HCT116 (cell line): ENCODE measurements at regions not wholly inside any gene's neighbourhood (a gene's known extent, or its start where the extent isn't known, plus 50 kb on each side); places are given as distances from the start of the nearest gene placed in this dataset.

Source experiments
- ATAC-seq: fragments of 200-7000 bp; cut with Tn5 transposase; 2 replicates; pipeline ENCODE4 v1.9.1; 2020; ENCODE audit warnings: mild to moderate bottlenecking, moderate library complexity
- BruUV-seq: library from RNA; stranded (reverse); fragments of 400-500 nt; replicated peaks from 2 replicates; lab custom pipeline; 2021; lab: Mats Ljungman, UMichigan
- CTCF ChIA-PET: fragments of 300-600 bp; sonication (Branson Sonifier 250); formaldehyde crosslinking; loops from one replicate; lab custom pipeline; 2021; ENCODE audit warnings: antibody characterized with exemption; lab: Charles Lee
- POLR2A ChIA-PET: fragments of 300-600, 350-600 bp; sonication (Branson Sonifier 250); formaldehyde crosslinking; loops from one replicate; lab custom pipeline; 2021; ENCODE audit warnings: antibody characterized with exemption; lab: Charles Lee
- RAD21 ChIA-PET, 2 experiments: fragments of 300-600 bp; sonication (Branson Sonifier 250); formaldehyde crosslinking; loops; one replicate each; lab custom pipeline; 2023; ENCODE audit warnings: low total read pairs in 2 of 2; ENCODE audit not compliant: uncharacterized antibody in 2 of 2, unreplicated experiment in 2 of 2, low non-redundant PET in 1 of 2; lab: Charles Lee
- DNase-seq: peaks from one replicate; pipeline ENCODE4 v3.0.0-alpha.2; 2010; ENCODE audit warnings: low read depth, low spot score
- H2AFZ ChIP-seq: fragments of 200-600 bp; shearing (Covaris generic), sonication (generic); 2 replicates; pipeline ENCODE4 v1.6.1; 2017; ENCODE audit warnings: low read depth, mixed run types, mixed read lengths, antibody characterized with exemption, low read length; ENCODE audit not compliant: poor library complexity, severe bottlenecking
- H3K27ac ChIP-seq: 2 replicates; pipeline ENCODE4 v1.5.1; 2012; ENCODE audit warnings: low read depth, low read length
- H3K27me3 ChIP-seq: fragments of 200-600 bp; sonication (generic); 2 replicates; pipeline ENCODE4 v1.6.1; 2016; ENCODE audit warnings: mixed run types, low read length, mixed read lengths; ENCODE audit not compliant: insufficient read depth
- H3K36me3 ChIP-seq, 2 experiments: fragments of 200-500 bp in 1 of 2; fragments of 200-600 bp in 1 of 2; sonication (Bioruptor generic) in 1 of 2; sonication (generic) in 1 of 2; 2 replicates each; pipeline versions ENCODE4 v1.5.1 to v1.6.1; 2014 to 2016; ENCODE audit warnings: low read length in 2 of 2, inconsistent platforms in 1 of 2, mixed read lengths in 1 of 2, mixed run types in 1 of 2; ENCODE audit not compliant: insufficient read depth in 2 of 2, control insufficient read depth in 1 of 2
- H3K4me1 ChIP-seq, 2 experiments: fragments of 200-600 bp in 1 of 2; sonication (generic) in 1 of 2; 2 replicates each; pipeline versions ENCODE4 v1.5.1 to v1.6.1; 2012 to 2017; ENCODE audit warnings: low read length in 2 of 2, inconsistent platforms in 1 of 2, mild to moderate bottlenecking in 1 of 2, mixed read lengths in 1 of 2, mixed run types in 1 of 2, moderate library complexity in 1 of 2; ENCODE audit not compliant: insufficient read depth in 2 of 2, control insufficient read depth in 1 of 2
- H3K4me2 ChIP-seq: fragments of 200-600 bp; sonication (generic); 2 replicates; pipeline ENCODE4 v1.6.1; 2017; ENCODE audit warnings: mixed run types, low read length, mixed read lengths
- H3K4me3 ChIP-seq, 2 experiments: fragments of 200-600 bp in 1 of 2; sonication (generic) in 1 of 2; replicated peaks in 1 of 2; 2 replicates each; pipeline ENCODE4 v1.5.1; 2011 to 2016; ENCODE audit warnings: low read length in 2 of 2, control low read depth in 1 of 2, low read depth in 1 of 2, mild to moderate bottlenecking in 1 of 2, mixed read lengths in 1 of 2, mixed run types in 1 of 2
- H3K79me2 ChIP-seq: fragments of 200-600 bp; sonication (generic); 2 replicates; pipeline ENCODE4 v1.6.1; 2017; ENCODE audit warnings: mild to moderate bottlenecking, mixed run types, low read length, moderate library complexity, mixed read lengths; ENCODE audit not compliant: insufficient read depth
- H3K9ac ChIP-seq: fragments of 200-600 bp; sonication (generic); 2 replicates; pipeline ENCODE4 v1.6.1; 2016; ENCODE audit warnings: low read length, mixed read lengths
- H3K9me2 ChIP-seq: fragments of 200-600 bp; sonication (generic), shearing (Covaris generic); 2 replicates; pipeline ENCODE4 v1.6.1; 2017; ENCODE audit warnings: mixed run types, mild to moderate bottlenecking, moderate library complexity; ENCODE audit not compliant: insufficient read depth
- H3K9me3 ChIP-seq, 2 experiments: fragments of 200-500 bp in 1 of 2; fragments of 200-600 bp in 1 of 2; sonication (Bioruptor generic) in 1 of 2; sonication (generic) in 1 of 2; 2 replicates each; pipeline ENCODE4 v1.6.1; 2014 to 2017; ENCODE audit warnings: low read length in 2 of 2, mixed read lengths in 2 of 2, inconsistent platforms in 1 of 2, low read depth in 1 of 2, mild to moderate bottlenecking in 1 of 2, mixed run types in 1 of 2, moderate library complexity in 1 of 2; ENCODE audit not compliant: control insufficient read depth in 1 of 2, insufficient read depth in 1 of 2
- H4K20me1 ChIP-seq: fragments of 200-600 bp; sonication (generic), shearing (Covaris generic); 2 replicates; pipeline ENCODE4 v1.6.1; 2017; ENCODE audit warnings: mixed run types, mild to moderate bottlenecking, moderate library complexity; ENCODE audit not compliant: insufficient read depth
- CBX3 ChIP-seq: IDR thresholded peaks from 2 replicates; pipeline ENCODE4 v1.6.1; 2012; ENCODE audit warnings: low read depth
- CEBPB ChIP-seq: IDR thresholded peaks from 2 replicates; pipeline ENCODE4 v1.6.1; 2012; ENCODE audit warnings: low read depth
- EZH2 ChIP-seq: fragments of 200-600 bp; sonication (generic); IDR thresholded peaks from 2 replicates; pipeline ENCODE4 v1.6.1; 2017; ENCODE audit warnings: antibody characterized with exemption, mixed run types
- FOSL1 ChIP-seq: IDR thresholded peaks from 2 replicates; pipeline ENCODE4 v1.6.1; 2012; ENCODE audit warnings: low read depth
- TCF7L2 ChIP-seq: IDR thresholded peaks from 2 replicates; pipeline ENCODE4 v1.7.0; 2011; ENCODE audit warnings: borderline replicate concordance, inconsistent platforms; ENCODE audit not compliant: insufficient read depth, insufficient read length; ENCODE audit errors: extremely low read depth
- intact Hi-C: fragments of 100-400 bp; cut with micrococcal nuclease; formaldehyde crosslinking; loops from 2 replicates; pipeline ENCODE4 v1.10.0; 2022
- TF ChIP-seq, protein P1 (sequence below): IDR thresholded peaks from 2 replicates; pipeline ENCODE4 v1.6.1; 2012; ENCODE audit warnings: low read depth
- TF ChIP-seq, protein P2 (sequence below): IDR thresholded peaks from 2 replicates; pipeline ENCODE4 v1.6.1; 2012

DNA sequence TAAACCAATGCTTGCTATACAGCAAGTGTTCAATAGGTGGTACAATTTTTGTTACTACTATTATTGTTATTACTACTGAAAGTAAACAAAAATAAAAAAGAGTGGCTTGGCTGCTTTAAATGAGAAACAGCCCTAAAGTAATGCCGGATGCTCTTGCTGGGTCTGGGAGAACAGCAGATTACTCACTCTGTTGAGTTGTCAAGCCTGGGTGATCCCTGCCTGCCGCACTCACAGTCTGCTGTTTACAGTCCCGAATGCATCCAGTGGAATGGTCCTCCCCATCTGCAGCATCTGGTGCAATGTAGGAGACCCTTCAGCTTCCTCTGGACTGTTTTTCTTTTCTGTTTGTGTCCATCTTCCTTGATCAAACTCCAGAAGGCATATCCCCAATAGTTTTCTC, 102.7 kb upstream of the IVNS1ABP start:
- H3K9ac ChIP-seq: no peak overlapping the region
- H3K27me3 ChIP-seq: no peaks in the 10 kb centered on the region
- ChIA-PET CTCF (no interaction called here), RAD21 (no interaction called here), POLR2A (no interaction called here)
- H4K20me1 ChIP-seq: no peaks in the 10 kb centered on the region
- no peaks in the 10 kb centered on the region for H3K36me3 ChIP-seq
- H3K27ac ChIP-seq: no peak overlapping the region
- TF ChIP-seq EZH2: no peak
- TF ChIP-seq, protein P1, sequence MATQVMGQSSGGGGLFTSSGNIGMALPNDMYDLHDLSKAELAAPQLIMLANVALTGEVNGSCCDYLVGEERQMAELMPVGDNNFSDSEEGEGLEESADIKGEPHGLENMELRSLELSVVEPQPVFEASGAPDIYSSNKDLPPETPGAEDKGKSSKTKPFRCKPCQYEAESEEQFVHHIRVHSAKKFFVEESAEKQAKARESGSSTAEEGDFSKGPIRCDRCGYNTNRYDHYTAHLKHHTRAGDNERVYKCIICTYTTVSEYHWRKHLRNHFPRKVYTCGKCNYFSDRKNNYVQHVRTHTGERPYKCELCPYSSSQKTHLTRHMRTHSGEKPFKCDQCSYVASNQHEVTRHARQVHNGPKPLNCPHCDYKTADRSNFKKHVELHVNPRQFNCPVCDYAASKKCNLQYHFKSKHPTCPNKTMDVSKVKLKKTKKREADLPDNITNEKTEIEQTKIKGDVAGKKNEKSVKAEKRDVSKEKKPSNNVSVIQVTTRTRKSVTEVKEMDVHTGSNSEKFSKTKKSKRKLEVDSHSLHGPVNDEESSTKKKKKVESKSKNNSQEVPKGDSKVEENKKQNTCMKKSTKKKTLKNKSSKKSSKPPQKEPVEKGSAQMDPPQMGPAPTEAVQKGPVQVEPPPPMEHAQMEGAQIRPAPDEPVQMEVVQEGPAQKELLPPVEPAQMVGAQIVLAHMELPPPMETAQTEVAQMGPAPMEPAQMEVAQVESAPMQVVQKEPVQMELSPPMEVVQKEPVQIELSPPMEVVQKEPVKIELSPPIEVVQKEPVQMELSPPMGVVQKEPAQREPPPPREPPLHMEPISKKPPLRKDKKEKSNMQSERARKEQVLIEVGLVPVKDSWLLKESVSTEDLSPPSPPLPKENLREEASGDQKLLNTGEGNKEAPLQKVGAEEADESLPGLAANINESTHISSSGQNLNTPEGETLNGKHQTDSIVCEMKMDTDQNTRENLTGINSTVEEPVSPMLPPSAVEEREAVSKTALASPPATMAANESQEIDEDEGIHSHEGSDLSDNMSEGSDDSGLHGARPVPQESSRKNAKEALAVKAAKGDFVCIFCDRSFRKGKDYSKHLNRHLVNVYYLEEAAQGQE: no peak
- TF ChIP-seq FOSL1: no peak
- no peak for TF ChIP-seq CEBPB
- no peak for TF ChIP-seq TCF7L2
- no peak for TF ChIP-seq CBX3
- TF ChIP-seq, all 23 proteins: peak for 0
- H3K4me3 ChIP-seq: no peak overlapping the region
- intact Hi-C loops: no loop called here
- no peaks in the 10 kb centered on the region for H3K9me3 ChIP-seq
- H2AFZ ChIP-seq: no peak overlapping the region
- no peaks in the 10 kb centered on the region for H3K79me2 ChIP-seq
- BruUV-seq: no TSS peak
- no peaks in the 10 kb centered on the region for H3K4me1 ChIP-seq
- no peak overlapping the region for H3K4me2 ChIP-seq
- H3K9me2 ChIP-seq: no peaks in the 10 kb centered on the region
- DNase-seq (no peak), ATAC-seq (no peak)

DNA sequence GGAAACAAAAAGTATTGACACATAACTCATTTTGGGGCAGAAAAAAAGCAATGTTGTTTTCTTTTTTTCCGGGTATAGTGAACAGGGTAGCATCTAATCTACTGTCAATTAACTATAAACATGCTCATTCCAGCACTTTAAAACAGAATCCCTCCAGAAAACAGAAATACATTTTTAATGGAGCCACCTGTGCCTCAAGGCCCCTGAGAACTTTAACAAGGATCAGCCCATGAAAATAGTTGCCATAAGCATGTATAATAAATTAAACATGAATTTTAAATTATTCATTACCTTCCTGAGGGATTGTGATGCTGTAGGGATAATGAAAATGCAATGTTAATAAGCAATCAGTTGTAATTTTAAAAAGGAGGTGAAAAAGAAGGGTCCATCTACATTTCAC, 101.4 kb upstream of the IVNS1ABP start:
- H3K79me2 ChIP-seq: no peaks in the 10 kb centered on the region
- no peaks in the 10 kb centered on the region for H3K9me2 ChIP-seq
- ATAC-seq (no peak), DNase-seq (no peak)
- intact Hi-C loops: no loop called here
- H2AFZ ChIP-seq: no peak overlapping the region
- H3K36me3 ChIP-seq: no peaks in the 10 kb centered on the region
- no peaks in the 10 kb centered on the region for H4K20me1 ChIP-seq
- TF ChIP-seq CBX3: no peak
- TF ChIP-seq, protein P2, sequence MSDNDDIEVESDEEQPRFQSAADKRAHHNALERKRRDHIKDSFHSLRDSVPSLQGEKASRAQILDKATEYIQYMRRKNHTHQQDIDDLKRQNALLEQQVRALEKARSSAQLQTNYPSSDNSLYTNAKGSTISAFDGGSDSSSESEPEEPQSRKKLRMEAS: no peak
- TF ChIP-seq, protein P1: no peak
- TF ChIP-seq EZH2: no peak
- ChIA-PET POLR2A (no interaction called here), CTCF (no interaction called here), RAD21 (no interaction called here)
- no peak overlapping the region for H3K4me3 ChIP-seq
- no TSS peak for BruUV-seq
- H3K9ac ChIP-seq: no peak overlapping the region
- no peaks in the 10 kb centered on the region for H3K27me3 ChIP-seq
- H3K27ac ChIP-seq: no peak overlapping the region
- H3K9me3 ChIP-seq: no peaks in the 10 kb centered on the region
- H3K4me1 ChIP-seq: no peaks in the 10 kb centered on the region
- no peak overlapping the region for H3K4me2 ChIP-seq
